ENCODE measurements at regions not wholly inside any gene's neighbourhood (a gene's known extent, or its start where the extent isn't known, plus 50 kb on each side); places are given as distances from the start of the nearest gene placed in this dataset.

DNA sequence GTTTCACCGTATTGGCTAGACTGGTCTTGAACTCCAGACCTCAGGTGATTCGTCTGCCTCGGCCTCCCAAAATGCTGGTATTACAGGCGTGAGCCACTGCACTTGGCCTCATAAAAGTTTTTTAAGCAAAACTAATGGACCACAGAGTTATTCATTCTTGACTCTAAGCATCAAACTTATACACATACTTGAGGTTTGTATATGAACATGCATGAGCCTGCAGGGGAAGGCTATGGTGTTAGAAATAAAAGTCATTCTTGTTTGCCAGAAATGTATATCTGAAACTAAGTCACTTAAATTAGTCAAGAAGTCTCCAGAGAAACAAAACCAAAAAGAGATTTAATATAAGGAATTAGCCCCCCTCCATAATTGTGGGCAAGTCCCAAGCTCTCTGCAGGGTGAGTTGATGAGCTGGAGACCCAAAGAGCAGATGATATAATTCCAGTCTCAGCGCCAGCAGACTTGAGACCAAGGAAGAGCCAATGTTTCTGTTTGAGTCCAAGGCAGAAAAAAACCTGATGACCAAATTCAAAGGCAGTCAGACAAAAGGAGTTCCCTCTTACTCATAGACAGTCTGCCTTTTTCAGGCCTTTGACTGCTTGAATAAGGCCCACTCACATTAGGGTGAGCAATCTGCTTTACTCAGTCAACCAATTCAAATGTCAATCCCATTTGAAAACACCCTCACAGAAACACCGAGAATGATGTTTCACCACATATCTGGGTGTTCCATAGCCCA, 69.0 kb upstream of the DSG1 start:
- TF ChIP-seq CTCF (IDR thresholded peaks at IDR 0.05; ENCODE audit: unreplicated experiment in 3 of 3), result no peak
- Mint-ChIP-seq H3K36me3 (ENCODE audit: low read depth) (no peaks in the 10 kb centered on the region), H3K27ac (peak overlapping the region in 1 of 3 experiments; percentile 8), H3K9me3 (no peaks in the 10 kb centered on the region), H3K27me3 (ENCODE audit: low read depth) (no peaks in the 10 kb centered on the region), H3K4me3 (no peak overlapping the region), H3K4me1 (peaks cover 34% of the 10 kb centered on the region)

- Mint-ChIP-seq H3K4me3 (no peak overlapping the region), H3K9me3 (no peaks in the 10 kb centered on the region), H3K27ac (no peak overlapping the region), H3K4me1 (peaks cover 17% of the 10 kb centered on the region), H3K36me3 (ENCODE audit: low read depth) (no peaks in the 10 kb centered on the region), H3K27me3 (ENCODE audit: low read depth) (no peaks in the 10 kb centered on the region)
- TF ChIP-seq CTCF (IDR thresholded peaks at IDR 0.05; ENCODE audit: unreplicated experiment in 3 of 3), result no peak
These were observed 67.1 kb upstream of the DSG1 start for GRCh38 chr18:31250902-31251301.

DNA sequence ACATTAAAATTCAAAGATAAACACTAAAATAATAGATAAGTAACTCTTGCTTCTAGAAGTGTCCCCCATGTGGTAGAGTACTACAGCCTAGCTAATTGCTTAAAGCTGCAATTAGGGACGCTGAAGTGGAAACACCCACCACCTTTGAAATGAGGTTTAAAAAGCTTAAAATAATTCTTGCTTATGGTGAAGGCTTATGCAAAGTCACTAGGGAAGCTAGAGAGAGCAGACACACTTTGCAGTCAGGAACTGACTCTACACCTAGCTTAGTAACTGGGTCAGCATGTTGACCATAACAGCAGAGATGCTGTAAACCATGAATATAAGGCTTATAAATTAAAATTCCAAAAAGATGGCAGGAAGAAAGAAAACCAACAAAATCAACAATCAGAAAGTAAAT, 65.4 kb upstream of the DSG1 start:
- peaks cover 10% of the 10 kb centered on the region for H3K4me1 Mint-ChIP-seq
- H3K27ac Mint-ChIP-seq, result no peak overlapping the region
- no peaks in the 10 kb centered on the region for H3K36me3 Mint-ChIP-seq (ENCODE audit: low read depth)
- no peak overlapping the region for H3K4me3 Mint-ChIP-seq
- no peaks in the 10 kb centered on the region for H3K9me3 Mint-ChIP-seq
- no peak for TF ChIP-seq CTCF (IDR thresholded peaks at IDR 0.05; ENCODE audit: unreplicated experiment in 3 of 3)
- no peaks in the 10 kb centered on the region for H3K27me3 Mint-ChIP-seq (ENCODE audit: low read depth)

DNA sequence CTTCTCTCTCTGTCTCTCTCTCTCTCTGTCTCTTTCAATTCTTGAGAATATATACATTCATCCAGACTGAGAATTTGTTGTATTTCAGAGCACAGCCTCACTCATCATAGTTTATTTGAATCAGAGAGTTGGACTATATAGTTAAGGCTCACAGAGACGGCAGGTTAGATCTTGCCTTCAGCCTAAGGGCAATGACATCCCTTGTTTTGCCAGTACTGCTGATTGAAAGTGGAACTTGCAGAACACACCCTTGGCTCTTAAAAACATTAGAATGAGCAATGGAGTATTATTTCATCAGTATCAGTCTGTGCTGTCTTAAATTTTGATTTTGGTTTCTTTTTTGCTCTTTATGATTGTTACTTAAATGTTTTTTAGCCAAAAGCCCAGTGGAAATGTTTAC, 62.0 kb upstream of the DSG1 start:
- Mint-ChIP-seq H3K9me3 (no peaks in the 10 kb centered on the region), H3K36me3 (ENCODE audit: low read depth) (no peaks in the 10 kb centered on the region), H3K27ac (no peak overlapping the region), H3K4me3 (no peak overlapping the region), H3K27me3 (ENCODE audit: low read depth) (no peaks in the 10 kb centered on the region), H3K4me1 (no peaks in the 10 kb centered on the region)
- no peak for TF ChIP-seq CTCF (IDR thresholded peaks at IDR 0.05; ENCODE audit: unreplicated experiment in 3 of 3)

- TF ChIP-seq CTCF (IDR thresholded peaks at IDR 0.05; ENCODE audit: unreplicated experiment in 3 of 3), result no peak
- no peak overlapping the region for H3K27ac Mint-ChIP-seq
- H3K4me1 Mint-ChIP-seq, result peaks cover 5% of the 10 kb centered on the region
- H3K36me3 Mint-ChIP-seq (ENCODE audit: low read depth), result no peaks in the 10 kb centered on the region
- H3K9me3 Mint-ChIP-seq, result no peaks in the 10 kb centered on the region
- H3K4me3 Mint-ChIP-seq, result no peak overlapping the region
- H3K27me3 Mint-ChIP-seq (ENCODE audit: low read depth), result no peaks in the 10 kb centered on the region
These were observed 59.2 kb upstream of the DSG1 start for GRCh38 chr18:31258789-31259188.
